A549 (cell line): ENCODE measurements at regions not wholly inside any gene's neighbourhood (a gene's known extent, or its start where the extent isn't known, plus 50 kb on each side); places are given as distances from the start of the nearest gene placed in this dataset.

ENCODE experiments used
- CEBPB ChIP-seq, 2 experiments: fragments of >200 bp in 1 of 2; sonication (Bioruptor Twin) in 1 of 2; formaldehyde crosslinking in 1 of 2; IDR thresholded peaks; 2 replicates each; pipeline ENCODE4 v1.6.1; 2012 to 2016
- EP300 ChIP-seq, 2 experiments: fragments of >200 bp; sonication (Bioruptor Twin); formaldehyde crosslinking; IDR thresholded peaks; 2 replicates in 1 of 2; 3 replicates in 1 of 2; pipeline ENCODE4 v1.6.1; 2016 to 2017
- HDAC2 ChIP-seq: fragments of 200-600 bp; sonication (generic); IDR thresholded peaks from 2 replicates; pipeline ENCODE4 v1.6.1; 2016
- HOXA7 ChIP-seq: fragments of 250-450 bp; sonication (Bioruptor Pico); IDR thresholded peaks from 2 replicates; pipeline ENCODE4 v1.5.0; 2020; ENCODE audit warnings: mild to moderate bottlenecking, moderate library complexity
- JUNB ChIP-seq: fragments of >200 bp; sonication (Bioruptor Twin); formaldehyde crosslinking; IDR thresholded peaks from 2 replicates; pipeline ENCODE4 v1.6.1; 2016
- MAZ ChIP-seq: fragments of 150-350 bp; IDR thresholded peaks from 2 replicates; pipeline ENCODE4 v1.6.1; 2014; ENCODE audit warnings: antibody characterized with exemption, low read depth, low read length, borderline replicate concordance
- REST ChIP-seq: fragments of 200-600 bp; sonication (generic); IDR thresholded peaks from 2 replicates; pipeline ENCODE4 v1.6.1; 2016; ENCODE audit warnings: antibody characterized with exemption, mild to moderate bottlenecking, moderate library complexity
- ZSCAN20 ChIP-seq: fragments of 250-450 bp; sonication (Bioruptor Pico); IDR thresholded peaks from 2 replicates; pipeline ENCODE4 v1.8.0; 2022; ENCODE audit warnings: mild to moderate bottlenecking, moderate library complexity
- TF ChIP-seq, protein P1 (sequence below): fragments of >200 bp; sonication (Bioruptor Twin); formaldehyde crosslinking; IDR thresholded peaks from 3 replicates; pipeline ENCODE4 v1.5.1; 2016

GRCh38 chr9:28341913-28342312 is 768.6 kb upstream of the C9orf72 start:
- TF ChIP-seq MAZ (no peak), EP300 (IDR thresholded peaks at IDR 0.05) (no peak), REST (no peak), JUNB (no peak), HDAC2 (no peak), CEBPB (IDR thresholded peaks at IDR 0.05) (no peak), ZSCAN20 (no peak), HOXA7 (CRISPR knock-in tag) (no peak)
- TF ChIP-seq, protein P1, sequence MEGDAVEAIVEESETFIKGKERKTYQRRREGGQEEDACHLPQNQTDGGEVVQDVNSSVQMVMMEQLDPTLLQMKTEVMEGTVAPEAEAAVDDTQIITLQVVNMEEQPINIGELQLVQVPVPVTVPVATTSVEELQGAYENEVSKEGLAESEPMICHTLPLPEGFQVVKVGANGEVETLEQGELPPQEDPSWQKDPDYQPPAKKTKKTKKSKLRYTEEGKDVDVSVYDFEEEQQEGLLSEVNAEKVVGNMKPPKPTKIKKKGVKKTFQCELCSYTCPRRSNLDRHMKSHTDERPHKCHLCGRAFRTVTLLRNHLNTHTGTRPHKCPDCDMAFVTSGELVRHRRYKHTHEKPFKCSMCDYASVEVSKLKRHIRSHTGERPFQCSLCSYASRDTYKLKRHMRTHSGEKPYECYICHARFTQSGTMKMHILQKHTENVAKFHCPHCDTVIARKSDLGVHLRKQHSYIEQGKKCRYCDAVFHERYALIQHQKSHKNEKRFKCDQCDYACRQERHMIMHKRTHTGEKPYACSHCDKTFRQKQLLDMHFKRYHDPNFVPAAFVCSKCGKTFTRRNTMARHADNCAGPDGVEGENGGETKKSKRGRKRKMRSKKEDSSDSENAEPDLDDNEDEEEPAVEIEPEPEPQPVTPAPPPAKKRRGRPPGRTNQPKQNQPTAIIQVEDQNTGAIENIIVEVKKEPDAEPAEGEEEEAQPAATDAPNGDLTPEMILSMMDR = no peak
